GM19035 (cell line): ENCODE measurements at regions not wholly inside any gene's neighbourhood (a gene's known extent, or its start where the extent isn't known, plus 50 kb on each side); places are given as distances from the start of the nearest gene placed in this dataset.

Experiments used
- ATAC-seq: cut with Tn5 transposase; IDR thresholded peaks from one replicate; pipeline ENCODE4 v1.9.1; 2021; ENCODE audit not compliant: unreplicated experiment

DNA sequence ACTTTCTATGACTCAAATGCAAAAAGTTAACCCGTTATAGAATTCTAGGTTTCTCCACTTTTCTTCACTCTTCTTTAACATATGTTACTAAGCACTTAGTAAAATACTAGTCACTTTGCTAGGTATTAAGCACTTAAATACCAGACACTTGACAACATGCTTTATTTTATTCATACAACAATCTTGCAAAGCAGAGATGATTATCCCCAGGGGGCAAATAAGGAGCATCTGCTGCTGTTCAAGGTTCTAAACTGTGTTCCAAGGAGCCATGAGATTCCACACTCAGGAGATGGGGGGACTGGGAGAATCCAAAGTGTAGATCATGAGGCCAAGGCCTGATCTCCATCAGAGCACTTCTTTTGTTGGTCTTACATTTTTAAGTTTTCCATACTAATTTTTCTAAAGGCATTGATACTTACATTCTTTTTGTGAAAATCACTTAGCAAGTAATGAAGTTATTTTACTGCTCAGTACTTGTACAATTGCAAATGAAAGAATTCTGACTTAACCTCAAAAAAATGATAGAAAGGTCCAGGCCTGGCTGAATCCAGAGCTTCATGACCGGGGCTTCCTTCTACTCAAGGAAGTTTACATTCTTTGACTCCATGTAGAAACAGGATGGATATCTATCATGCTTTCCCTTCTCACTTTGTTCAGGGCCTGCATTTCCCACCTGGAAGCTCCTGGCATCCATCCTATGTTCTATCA is 504.4 kb upstream of the WWC1 start:
- ATAC-seq = no peak

GRCh38 chr5:167790045-167790444 is 501.4 kb upstream of the WWC1 start:
- no peak for ATAC-seq

DNA sequence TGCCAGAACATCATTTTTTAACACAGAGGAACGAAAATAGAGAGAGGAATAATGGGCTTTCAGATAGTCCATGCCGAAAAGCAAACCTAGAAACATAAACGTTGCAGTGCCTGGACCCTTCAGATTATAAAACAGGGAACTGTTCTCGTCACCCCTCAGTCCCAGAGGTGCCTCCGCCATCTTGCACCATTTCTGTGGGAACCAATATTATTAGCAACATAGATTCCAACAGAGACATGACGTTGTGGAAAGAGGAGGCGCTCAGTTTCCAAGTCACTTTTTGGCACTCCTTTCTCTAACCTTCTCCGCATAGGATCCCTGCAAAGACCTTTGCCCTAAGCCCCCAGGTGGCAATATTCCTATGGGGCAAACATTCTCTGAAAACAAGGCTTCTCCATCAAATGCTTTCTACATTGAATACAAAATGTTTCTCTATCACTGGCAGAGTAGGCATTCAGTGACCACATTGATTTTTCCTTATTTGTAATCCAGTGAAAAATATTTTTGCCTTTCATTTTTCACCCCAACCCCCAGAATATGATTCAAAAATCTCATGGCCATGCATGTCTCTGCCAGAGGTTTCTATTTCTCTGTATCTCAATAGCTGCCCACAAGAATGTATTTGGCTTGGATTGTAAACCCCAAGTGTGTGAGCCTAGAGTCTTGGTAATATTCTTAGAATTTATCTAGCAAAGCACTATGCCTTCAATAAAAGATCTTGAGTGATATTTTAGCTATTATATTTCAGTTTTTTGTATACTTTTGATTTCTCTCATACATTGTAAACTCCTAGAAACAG is 500.8 kb upstream of the WWC1 start:
- ATAC-seq = no peak

- ATAC-seq = no peak
Observed at GRCh38 chr5:167792514-167792913, 498.9 kb upstream of the WWC1 start.

GRCh38 chr5:167793700-167794099 is 497.7 kb upstream of the WWC1 start:
- ATAC-seq = no peak

DNA sequence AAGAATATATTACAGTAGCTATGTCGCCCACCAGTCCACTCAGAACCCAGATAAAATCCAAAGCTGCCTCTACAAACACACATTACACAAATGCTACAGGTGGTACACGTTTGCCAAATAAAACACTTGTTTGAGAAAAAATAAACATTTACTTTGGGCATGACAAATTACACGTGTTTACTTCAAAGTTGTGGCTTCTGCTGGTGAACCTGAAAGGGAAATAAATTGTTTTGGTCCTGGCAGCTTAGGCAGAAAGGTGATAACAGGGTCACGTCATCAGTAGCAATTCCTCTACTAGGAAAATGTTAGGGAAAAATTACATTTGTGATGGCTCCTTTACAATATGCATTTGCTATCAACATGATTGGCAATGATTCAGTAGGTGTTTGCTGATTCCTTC is 497.3 kb upstream of the WWC1 start:
- no peak for ATAC-seq

GRCh38 chr5:167796672-167797071 is 494.8 kb upstream of the WWC1 start:
- no peak for ATAC-seq

- no peak for ATAC-seq
Observed at GRCh38 chr5:167797933-167798332, 493.5 kb upstream of the WWC1 start.

DNA sequence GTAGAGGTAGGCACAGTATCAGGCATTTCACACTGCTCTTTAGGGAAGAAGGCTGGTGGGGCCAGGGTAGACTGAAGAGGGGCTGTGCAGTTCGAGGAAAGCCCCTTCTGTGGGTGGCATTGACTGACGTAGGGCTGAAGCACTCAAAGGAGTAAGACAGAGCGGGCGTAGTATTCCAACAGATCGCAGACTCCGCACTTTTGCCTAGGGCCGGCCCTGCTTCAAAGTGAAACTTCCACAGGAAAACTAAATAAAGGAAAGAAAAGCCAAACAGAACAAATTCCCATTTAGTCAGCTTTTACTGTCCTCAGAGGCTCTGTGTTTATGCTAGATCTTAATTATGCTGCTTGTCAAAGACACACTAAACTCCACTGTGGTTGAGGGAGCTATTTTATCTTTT is 493.0 kb upstream of the WWC1 start:
- no peak for ATAC-seq

- ATAC-seq = no peak
Observed at GRCh38 chr5:167800427-167800826, 491.0 kb upstream of the WWC1 start.

DNA sequence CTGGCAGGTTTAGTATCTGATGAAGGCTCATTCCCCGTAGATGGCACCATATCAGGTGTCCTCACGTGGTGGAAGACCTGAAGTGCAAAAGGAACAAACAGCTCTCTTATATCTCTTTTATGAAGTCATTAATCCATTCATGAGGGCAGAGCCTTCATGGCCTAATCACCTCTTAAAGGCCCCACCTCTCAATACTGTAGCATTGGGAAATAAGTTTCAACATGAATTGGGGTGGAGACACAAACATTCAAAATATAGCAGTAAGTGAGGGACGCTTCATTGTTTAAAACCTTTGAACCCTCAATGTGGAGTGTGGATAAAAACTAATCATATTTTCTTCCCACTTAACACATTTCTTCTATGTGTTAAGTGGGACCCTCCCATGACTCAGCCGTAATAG is 489.4 kb upstream of the WWC1 start:
- no peak for ATAC-seq

GRCh38 chr5:167802755-167803431 is 488.6 kb upstream of the WWC1 start:
- ATAC-seq = no peak

- ATAC-seq = no peak
Observed at GRCh38 chr5:167804512-167805220, 486.8 kb upstream of the WWC1 start.

- no peak for ATAC-seq
Observed at GRCh38 chr5:167810573-167810972, 480.9 kb upstream of the WWC1 start.

DNA sequence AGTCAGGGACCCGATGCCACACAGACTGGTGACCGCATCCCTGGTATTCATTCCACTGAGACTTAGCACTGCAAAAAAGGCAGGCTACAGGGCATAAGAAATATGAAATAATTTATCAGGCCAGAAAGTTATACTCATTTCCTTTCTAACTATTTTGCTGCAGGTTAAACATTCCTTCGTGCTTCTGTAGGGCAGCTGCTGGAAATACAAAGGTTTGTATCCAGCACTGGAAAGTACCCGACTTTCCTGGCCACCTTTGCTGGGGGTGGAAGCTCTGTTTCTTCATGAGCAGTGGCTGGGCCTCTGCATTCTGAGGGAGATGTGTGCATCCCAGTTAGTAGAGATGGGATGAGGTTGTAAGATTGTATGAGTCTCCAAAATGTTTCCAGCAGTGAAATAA is 478.6 kb upstream of the WWC1 start:
- no peak for ATAC-seq

DNA sequence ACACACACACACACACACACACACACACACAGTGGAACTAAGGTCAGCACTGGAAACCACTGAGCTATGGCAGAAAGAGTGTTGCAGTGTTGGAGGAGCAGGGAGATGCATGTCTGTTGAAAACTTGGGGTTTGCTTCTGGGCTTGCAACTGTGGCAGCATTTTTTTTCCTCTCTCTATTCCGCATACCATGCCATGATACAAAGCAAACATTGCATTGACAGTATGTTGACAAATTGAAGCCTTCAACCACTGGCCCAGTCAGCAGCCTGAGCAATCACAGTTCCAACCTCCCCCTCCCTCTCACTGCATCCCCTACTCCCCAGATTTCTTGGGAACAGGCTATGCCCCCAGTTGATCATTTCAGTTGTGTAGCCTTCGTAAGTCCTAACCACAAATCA is 478.1 kb upstream of the WWC1 start:
- no peak for ATAC-seq

- no peak for ATAC-seq
Observed at GRCh38 chr5:167814040-167814439, 477.4 kb upstream of the WWC1 start.

DNA sequence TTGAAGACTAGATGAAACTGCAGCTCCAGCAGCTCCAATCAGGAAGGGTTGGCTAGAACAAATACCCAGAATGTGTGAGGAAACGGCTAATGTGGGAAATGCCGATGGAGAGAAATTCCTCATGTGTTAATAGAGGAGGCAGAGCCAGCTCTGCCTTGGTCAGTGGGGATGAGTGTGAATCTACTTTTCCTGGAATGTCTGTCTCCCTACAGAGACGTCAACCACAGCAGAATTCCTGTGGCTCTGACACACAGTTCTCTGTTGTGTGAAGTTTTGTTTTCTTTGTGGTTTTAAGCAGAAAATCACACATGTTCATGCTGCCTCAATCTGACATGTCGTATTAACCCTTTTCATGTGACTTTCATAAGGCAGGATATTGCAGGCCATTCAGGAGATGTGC is 476.6 kb upstream of the WWC1 start:
- ATAC-seq = no peak

DNA sequence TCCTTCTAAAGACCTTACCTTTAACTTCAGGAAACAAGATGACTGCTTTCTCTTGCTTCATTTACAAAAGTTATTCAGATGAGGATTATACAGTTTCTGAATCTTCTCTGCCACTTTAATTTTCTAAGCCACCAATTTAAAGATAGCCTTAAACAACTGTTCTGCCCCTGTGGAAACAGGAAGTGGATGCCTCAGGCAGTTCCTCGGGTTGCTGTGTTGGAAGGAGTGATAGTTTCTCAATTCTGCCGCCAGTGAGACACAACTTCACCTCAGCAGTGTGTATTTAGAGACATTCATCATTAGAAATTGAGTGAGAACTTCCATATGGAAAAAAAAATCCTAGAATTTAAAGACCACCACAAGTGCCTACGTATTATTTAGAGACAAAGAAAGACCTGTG is 475.1 kb upstream of the WWC1 start:
- no peak for ATAC-seq

- ATAC-seq = no peak
Observed at GRCh38 chr5:167816864-167817263, 474.6 kb upstream of the WWC1 start.

DNA sequence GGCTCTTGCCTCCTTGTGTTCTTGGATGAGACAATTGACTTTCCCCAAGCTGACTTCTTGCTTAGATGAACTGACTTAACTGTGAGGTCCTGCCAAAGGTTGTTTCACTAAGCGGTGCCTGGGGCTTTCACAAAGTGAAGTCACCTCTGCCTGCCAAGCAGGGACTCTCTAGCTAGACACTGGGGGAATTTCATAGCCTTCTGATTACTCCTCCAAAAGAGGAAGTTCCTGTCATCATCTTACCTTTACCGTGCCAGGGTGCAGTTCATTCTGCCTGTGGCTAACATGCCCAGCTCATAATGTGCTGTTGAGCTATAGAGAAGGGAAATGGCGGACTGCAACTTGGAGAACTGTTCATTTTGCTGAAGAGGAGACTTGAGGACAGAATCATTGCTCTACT is 472.0 kb upstream of the WWC1 start:
- ATAC-seq = peak; percentile 87
